WTC11 (cell line): ENCODE measurements at regions not wholly inside any gene's neighbourhood (a gene's known extent, or its start where the extent isn't known, plus 50 kb on each side); places are given as distances from the start of the nearest gene placed in this dataset.

Experiments
- CREB1 ChIP-seq: sonication (generic); formaldehyde crosslinking; IDR thresholded peaks from 2 replicates; pipeline ENCODE4 v1.8.0; 2023; ENCODE audit warnings: mild to moderate bottlenecking, missing genetic modification reagents
- FOXK1 ChIP-seq: sonication (generic); formaldehyde crosslinking; IDR thresholded peaks from 2 replicates; pipeline ENCODE4 v1.8.0; 2022; ENCODE audit warnings: mild to moderate bottlenecking, moderate library complexity, missing genetic modification reagents
- JUN ChIP-seq: sonication (generic); formaldehyde crosslinking; IDR thresholded peaks from 2 replicates; pipeline ENCODE4 v1.8.0; 2023; ENCODE audit warnings: mild to moderate bottlenecking, missing genetic modification reagents
- MXD4 ChIP-seq: fragments of 250-450 bp; sonication (Bioruptor Pico); IDR thresholded peaks from 2 replicates; pipeline ENCODE4 v1.8.0; 2021; ENCODE audit warnings: mild to moderate bottlenecking, moderate library complexity, borderline replicate concordance
- NR1H2 ChIP-seq: sonication (generic); formaldehyde crosslinking; IDR thresholded peaks from 2 replicates; pipeline ENCODE4 v1.9.0; 2021; ENCODE audit warnings: mild to moderate bottlenecking, moderate library complexity, missing genetic modification reagents
- OVOL2 ChIP-seq: fragments of 250-450 bp; sonication (Bioruptor Pico); IDR thresholded peaks from 2 replicates; pipeline ENCODE4 v1.9.0; 2021; ENCODE audit warnings: mild to moderate bottlenecking, borderline replicate concordance
- TF ChIP-seq, protein P1 (sequence below): fragments of 200-600 bp; IDR thresholded peaks from 2 replicates; pipeline ENCODE4 v1.8.0; 2022; ENCODE audit warnings: antibody characterized with exemption
- TF ChIP-seq, protein P2 (sequence below): sonication (generic); formaldehyde crosslinking; IDR thresholded peaks from 2 replicates; pipeline ENCODE4 v1.8.1; 2023; ENCODE audit warnings: mild to moderate bottlenecking, missing genetic modification reagents, moderate library complexity
- TF ChIP-seq, protein P3 (sequence below): sonication (generic); formaldehyde crosslinking; IDR thresholded peaks from 2 replicates; pipeline ENCODE4 v1.8.0; 2022; ENCODE audit warnings: missing genetic modification reagents
- TF ChIP-seq, protein P4 (sequence below): fragments of 250-450 bp; sonication (Bioruptor Pico); IDR thresholded peaks from 2 replicates; pipeline ENCODE4 v1.9.0; 2021; ENCODE audit warnings: mild to moderate bottlenecking
- TF ChIP-seq, protein P5 (sequence below): sonication (generic); formaldehyde crosslinking; IDR thresholded peaks from 2 replicates; pipeline ENCODE4 v1.8.1; 2023; ENCODE audit warnings: mild to moderate bottlenecking, missing genetic modification reagents
- TF ChIP-seq, protein P6 (sequence below): sonication (generic); formaldehyde crosslinking; IDR thresholded peaks from 2 replicates; pipeline ENCODE4 v1.8.0; 2022; ENCODE audit warnings: mild to moderate bottlenecking, missing genetic modification reagents

DNA sequence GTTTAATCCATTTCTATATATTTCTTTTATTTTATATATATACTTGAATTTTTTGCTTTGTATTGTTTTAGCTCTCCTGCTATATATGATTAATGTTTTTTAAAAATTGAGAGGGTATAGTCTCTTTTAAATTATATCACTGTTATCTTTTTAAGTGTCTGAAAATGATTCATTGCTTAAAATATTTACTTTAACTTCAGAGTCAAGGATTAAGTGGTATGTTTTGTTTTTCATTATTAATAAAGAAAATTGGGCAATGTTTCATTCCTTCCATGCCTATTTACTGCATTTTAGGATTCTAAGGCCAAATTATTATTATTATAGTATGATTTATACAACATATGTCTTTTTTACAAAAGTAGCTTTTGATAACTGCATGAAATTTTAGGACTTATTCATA lies 67.2 kb upstream of the THSD7A start:
- TF ChIP-seq, protein P1, sequence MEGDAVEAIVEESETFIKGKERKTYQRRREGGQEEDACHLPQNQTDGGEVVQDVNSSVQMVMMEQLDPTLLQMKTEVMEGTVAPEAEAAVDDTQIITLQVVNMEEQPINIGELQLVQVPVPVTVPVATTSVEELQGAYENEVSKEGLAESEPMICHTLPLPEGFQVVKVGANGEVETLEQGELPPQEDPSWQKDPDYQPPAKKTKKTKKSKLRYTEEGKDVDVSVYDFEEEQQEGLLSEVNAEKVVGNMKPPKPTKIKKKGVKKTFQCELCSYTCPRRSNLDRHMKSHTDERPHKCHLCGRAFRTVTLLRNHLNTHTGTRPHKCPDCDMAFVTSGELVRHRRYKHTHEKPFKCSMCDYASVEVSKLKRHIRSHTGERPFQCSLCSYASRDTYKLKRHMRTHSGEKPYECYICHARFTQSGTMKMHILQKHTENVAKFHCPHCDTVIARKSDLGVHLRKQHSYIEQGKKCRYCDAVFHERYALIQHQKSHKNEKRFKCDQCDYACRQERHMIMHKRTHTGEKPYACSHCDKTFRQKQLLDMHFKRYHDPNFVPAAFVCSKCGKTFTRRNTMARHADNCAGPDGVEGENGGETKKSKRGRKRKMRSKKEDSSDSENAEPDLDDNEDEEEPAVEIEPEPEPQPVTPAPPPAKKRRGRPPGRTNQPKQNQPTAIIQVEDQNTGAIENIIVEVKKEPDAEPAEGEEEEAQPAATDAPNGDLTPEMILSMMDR, result no peak
- TF ChIP-seq JUN (CRISPR knock-in tag) (no peak), OVOL2 (CRISPR knock-in tag) (no peak), FOXK1 (CRISPR knock-in tag) (no peak), NR1H2 (no peak), MXD4 (CRISPR knock-in tag) (no peak), CREB1 (CRISPR knock-in tag) (no peak)
- TF ChIP-seq, protein P2, sequence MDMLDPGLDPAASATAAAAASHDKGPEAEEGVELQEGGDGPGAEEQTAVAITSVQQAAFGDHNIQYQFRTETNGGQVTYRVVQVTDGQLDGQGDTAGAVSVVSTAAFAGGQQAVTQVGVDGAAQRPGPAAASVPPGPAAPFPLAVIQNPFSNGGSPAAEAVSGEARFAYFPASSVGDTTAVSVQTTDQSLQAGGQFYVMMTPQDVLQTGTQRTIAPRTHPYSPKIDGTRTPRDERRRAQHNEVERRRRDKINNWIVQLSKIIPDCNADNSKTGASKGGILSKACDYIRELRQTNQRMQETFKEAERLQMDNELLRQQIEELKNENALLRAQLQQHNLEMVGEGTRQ (CRISPR knock-in tag), result no peak
- TF ChIP-seq, protein P3, sequence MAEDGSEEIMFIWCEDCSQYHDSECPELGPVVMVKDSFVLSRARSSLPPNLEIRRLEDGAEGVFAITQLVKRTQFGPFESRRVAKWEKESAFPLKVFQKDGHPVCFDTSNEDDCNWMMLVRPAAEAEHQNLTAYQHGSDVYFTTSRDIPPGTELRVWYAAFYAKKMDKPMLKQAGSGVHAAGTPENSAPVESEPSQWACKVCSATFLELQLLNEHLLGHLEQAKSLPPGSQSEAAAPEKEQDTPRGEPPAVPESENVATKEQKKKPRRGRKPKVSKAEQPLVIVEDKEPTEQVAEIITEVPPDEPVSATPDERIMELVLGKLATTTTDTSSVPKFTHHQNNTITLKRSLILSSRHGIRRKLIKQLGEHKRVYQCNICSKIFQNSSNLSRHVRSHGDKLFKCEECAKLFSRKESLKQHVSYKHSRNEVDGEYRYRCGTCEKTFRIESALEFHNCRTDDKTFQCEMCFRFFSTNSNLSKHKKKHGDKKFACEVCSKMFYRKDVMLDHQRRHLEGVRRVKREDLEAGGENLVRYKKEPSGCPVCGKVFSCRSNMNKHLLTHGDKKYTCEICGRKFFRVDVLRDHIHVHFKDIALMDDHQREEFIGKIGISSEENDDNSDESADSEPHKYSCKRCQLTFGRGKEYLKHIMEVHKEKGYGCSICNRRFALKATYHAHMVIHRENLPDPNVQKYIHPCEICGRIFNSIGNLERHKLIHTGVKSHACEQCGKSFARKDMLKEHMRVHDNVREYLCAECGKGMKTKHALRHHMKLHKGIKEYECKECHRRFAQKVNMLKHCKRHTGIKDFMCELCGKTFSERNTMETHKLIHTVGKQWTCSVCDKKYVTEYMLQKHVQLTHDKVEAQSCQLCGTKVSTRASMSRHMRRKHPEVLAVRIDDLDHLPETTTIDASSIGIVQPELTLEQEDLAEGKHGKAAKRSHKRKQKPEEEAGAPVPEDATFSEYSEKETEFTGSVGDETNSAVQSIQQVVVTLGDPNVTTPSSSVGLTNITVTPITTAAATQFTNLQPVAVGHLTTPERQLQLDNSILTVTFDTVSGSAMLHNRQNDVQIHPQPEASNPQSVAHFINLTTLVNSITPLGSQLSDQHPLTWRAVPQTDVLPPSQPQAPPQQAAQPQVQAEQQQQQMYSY (CRISPR knock-in tag), result no peak
- TF ChIP-seq, protein P4, sequence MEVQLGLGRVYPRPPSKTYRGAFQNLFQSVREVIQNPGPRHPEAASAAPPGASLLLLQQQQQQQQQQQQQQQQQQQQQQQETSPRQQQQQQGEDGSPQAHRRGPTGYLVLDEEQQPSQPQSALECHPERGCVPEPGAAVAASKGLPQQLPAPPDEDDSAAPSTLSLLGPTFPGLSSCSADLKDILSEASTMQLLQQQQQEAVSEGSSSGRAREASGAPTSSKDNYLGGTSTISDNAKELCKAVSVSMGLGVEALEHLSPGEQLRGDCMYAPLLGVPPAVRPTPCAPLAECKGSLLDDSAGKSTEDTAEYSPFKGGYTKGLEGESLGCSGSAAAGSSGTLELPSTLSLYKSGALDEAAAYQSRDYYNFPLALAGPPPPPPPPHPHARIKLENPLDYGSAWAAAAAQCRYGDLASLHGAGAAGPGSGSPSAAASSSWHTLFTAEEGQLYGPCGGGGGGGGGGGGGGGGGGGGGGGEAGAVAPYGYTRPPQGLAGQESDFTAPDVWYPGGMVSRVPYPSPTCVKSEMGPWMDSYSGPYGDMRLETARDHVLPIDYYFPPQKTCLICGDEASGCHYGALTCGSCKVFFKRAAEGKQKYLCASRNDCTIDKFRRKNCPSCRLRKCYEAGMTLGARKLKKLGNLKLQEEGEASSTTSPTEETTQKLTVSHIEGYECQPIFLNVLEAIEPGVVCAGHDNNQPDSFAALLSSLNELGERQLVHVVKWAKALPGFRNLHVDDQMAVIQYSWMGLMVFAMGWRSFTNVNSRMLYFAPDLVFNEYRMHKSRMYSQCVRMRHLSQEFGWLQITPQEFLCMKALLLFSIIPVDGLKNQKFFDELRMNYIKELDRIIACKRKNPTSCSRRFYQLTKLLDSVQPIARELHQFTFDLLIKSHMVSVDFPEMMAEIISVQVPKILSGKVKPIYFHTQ (CRISPR knock-in tag), result no peak
- TF ChIP-seq, protein P5, sequence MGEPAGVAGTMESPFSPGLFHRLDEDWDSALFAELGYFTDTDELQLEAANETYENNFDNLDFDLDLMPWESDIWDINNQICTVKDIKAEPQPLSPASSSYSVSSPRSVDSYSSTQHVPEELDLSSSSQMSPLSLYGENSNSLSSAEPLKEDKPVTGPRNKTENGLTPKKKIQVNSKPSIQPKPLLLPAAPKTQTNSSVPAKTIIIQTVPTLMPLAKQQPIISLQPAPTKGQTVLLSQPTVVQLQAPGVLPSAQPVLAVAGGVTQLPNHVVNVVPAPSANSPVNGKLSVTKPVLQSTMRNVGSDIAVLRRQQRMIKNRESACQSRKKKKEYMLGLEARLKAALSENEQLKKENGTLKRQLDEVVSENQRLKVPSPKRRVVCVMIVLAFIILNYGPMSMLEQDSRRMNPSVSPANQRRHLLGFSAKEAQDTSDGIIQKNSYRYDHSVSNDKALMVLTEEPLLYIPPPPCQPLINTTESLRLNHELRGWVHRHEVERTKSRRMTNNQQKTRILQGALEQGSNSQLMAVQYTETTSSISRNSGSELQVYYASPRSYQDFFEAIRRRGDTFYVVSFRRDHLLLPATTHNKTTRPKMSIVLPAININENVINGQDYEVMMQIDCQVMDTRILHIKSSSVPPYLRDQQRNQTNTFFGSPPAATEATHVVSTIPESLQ (CRISPR knock-in tag), result no peak
- TF ChIP-seq, protein P6, sequence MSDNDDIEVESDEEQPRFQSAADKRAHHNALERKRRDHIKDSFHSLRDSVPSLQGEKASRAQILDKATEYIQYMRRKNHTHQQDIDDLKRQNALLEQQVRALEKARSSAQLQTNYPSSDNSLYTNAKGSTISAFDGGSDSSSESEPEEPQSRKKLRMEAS (CRISPR knock-in tag), result no peak
